Trophoblast cell (in vitro differentiated cells and primary cell): ENCODE measurements at regions not wholly inside any gene's neighbourhood (a gene's known extent, or its start where the extent isn't known, plus 50 kb on each side); places are given as distances from the start of the nearest gene placed in this dataset.

Source experiments
- DNase-seq, 2 donors: peaks; one replicate each; pipeline ENCODE4 v3.0.0-alpha.2; 2016
- H2AFZ ChIP-seq: 2 replicates; pipeline ENCODE4 v1.6.1; 2013; ENCODE audit warnings: low read length, moderate library complexity, mild to moderate bottlenecking; ENCODE audit not compliant: insufficient read depth, poor library complexity
- H2AK5ac ChIP-seq: 2 replicates; pipeline ENCODE4 v1.6.1; 2013; ENCODE audit warnings: mild to moderate bottlenecking, low read length
- H2BK120ac ChIP-seq: 2 replicates; pipeline ENCODE4 v1.6.1; 2013; ENCODE audit warnings: low read length, mild to moderate bottlenecking, moderate library complexity; ENCODE audit not compliant: insufficient read depth, poor library complexity
- H2BK12ac ChIP-seq: 2 replicates; pipeline ENCODE4 v1.6.1; 2013; ENCODE audit warnings: mild to moderate bottlenecking, low read length, moderate library complexity
- H2BK5ac ChIP-seq: 2 replicates; pipeline ENCODE4 v1.6.1; 2013; ENCODE audit warnings: low read length, low read depth, moderate library complexity, mild to moderate bottlenecking; ENCODE audit not compliant: poor library complexity
- H3K14ac ChIP-seq: 2 replicates; pipeline ENCODE4 v1.6.1; 2013; ENCODE audit warnings: mild to moderate bottlenecking, low read length
- H3K18ac ChIP-seq: 2 replicates; pipeline ENCODE4 v1.6.1; 2013; ENCODE audit warnings: mild to moderate bottlenecking, low read length
- H3K23ac ChIP-seq: 2 replicates; pipeline ENCODE4 v1.6.1; 2013; ENCODE audit warnings: low read length
- H3K27ac ChIP-seq: 2 replicates; pipeline ENCODE4 v1.5.1; 2013; ENCODE audit warnings: low read depth, mild to moderate bottlenecking, inconsistent platforms, low read length, moderate library complexity
- H3K27me3 ChIP-seq: 2 replicates; pipeline ENCODE4 v1.6.1; 2013; ENCODE audit warnings: inconsistent platforms, mild to moderate bottlenecking, low read length, moderate library complexity; ENCODE audit not compliant: insufficient read depth
- H3K36me3 ChIP-seq, 2 experiments: 1 replicate in 1 of 2; 2 replicates in 1 of 2; pipeline ENCODE4 v1.6.1; 2013; ENCODE audit warnings: low read length in 2 of 2, mild to moderate bottlenecking in 2 of 2, moderate library complexity in 1 of 2; ENCODE audit not compliant: insufficient read depth in 2 of 2, control insufficient read depth in 1 of 2
- H3K4ac ChIP-seq: 2 replicates; pipeline ENCODE4 v1.6.1; 2013; ENCODE audit warnings: low read depth, mild to moderate bottlenecking, low read length, moderate library complexity
- H3K4me1 ChIP-seq, 2 experiments: 1 replicate in 1 of 2; 2 replicates in 1 of 2; pipeline ENCODE4 v1.6.1; 2013; ENCODE audit warnings: low read length in 2 of 2, mild to moderate bottlenecking in 2 of 2, moderate library complexity in 1 of 2; ENCODE audit not compliant: insufficient read depth in 2 of 2, control insufficient read depth in 1 of 2
- H3K4me2 ChIP-seq: 2 replicates; pipeline ENCODE4 v1.6.1; 2013; ENCODE audit warnings: inconsistent platforms, mild to moderate bottlenecking, low read length, moderate library complexity
- H3K4me3 ChIP-seq: 2 replicates; pipeline ENCODE4 v1.5.1; 2013; ENCODE audit warnings: mild to moderate bottlenecking, low read depth, low read length, inconsistent platforms
- H3K79me1 ChIP-seq: one replicate; pipeline ENCODE4 v1.6.1; 2013; ENCODE audit warnings: low read length
- H3K79me2 ChIP-seq: 2 replicates; pipeline ENCODE4 v1.6.1; 2013; ENCODE audit warnings: low read length, mild to moderate bottlenecking; ENCODE audit not compliant: control insufficient read depth, insufficient read depth, poor library complexity
- H3K9ac ChIP-seq: 2 replicates; pipeline ENCODE4 v1.6.1; 2013; ENCODE audit warnings: mild to moderate bottlenecking, low read length
- H3K9me3 ChIP-seq: 2 replicates; pipeline ENCODE4 v1.6.1; 2013; ENCODE audit warnings: low read depth, mild to moderate bottlenecking, control low read depth, inconsistent platforms, low read length; ENCODE audit not compliant: insufficient read depth
- H4K12ac ChIP-seq: 2 replicates; pipeline ENCODE4 v1.6.1; 2013; ENCODE audit warnings: low read depth, mild to moderate bottlenecking, low read length, moderate library complexity
- H4K8ac ChIP-seq: 2 replicates; pipeline ENCODE4 v1.6.1; 2013; ENCODE audit warnings: low read depth, mild to moderate bottlenecking, low read length, moderate library complexity
- H4K91ac ChIP-seq: one replicate; pipeline ENCODE4 v1.6.1; 2013; ENCODE audit warnings: low read depth, mild to moderate bottlenecking, low read length, moderate library complexity
- WGBS: extraction: QIAGEN DNeasy Blood & Tissue Kit; methylation state at CpG from one replicate; pipeline ENCODE4 v1.1.7; 2013; ENCODE audit warnings: missing lambda C conversion rate; ENCODE audit not compliant: insufficient read length, insufficient coverage; ENCODE audit errors: extremely low coverage; 5-methylcytosine and 5-hydroxymethylcytosine counted together

DNA sequence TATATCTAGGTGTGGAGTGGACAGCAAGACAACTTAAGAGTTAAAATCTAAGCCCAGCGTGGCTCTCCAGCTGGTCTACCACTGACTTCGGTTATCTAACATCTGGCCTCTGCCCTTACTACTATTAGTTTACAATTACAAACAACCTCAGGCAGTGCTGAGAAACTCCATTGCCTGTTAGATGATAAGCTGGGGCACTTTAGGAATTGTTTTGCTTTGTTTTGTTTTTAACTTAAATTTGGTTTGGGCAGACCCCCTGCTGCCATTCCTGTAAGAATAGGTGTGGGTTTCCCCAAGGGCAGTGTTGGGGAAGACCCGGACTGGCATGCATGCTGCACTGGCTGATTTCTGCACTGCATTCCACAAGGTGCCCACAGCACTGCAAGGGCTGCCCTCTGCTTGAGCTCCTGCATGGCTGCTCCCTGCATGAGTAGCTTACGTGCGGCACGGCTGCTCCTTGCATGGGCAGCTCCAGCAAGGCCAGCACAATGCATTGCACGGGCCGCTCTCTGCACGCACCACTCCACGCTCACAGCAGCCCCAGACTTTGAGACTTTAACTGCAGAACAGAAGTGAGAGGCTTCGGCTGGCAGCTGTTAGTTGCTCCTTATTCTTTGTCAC lies 74.2 kb upstream of the SERTAD2 start:
- H2AFZ ChIP-seq: no peak overlapping the region
- H2BK12ac ChIP-seq: no peak overlapping the region
- H3K9ac ChIP-seq: no peak overlapping the region
- H3K14ac ChIP-seq: no peak overlapping the region
- H3K18ac ChIP-seq: no peak overlapping the region
- H3K4me1 ChIP-seq: peaks cover 3 to 4% of the 10 kb centered on the region in 2 experiments
- no peaks in the 10 kb centered on the region for H3K79me1 ChIP-seq
- H3K27ac ChIP-seq: no peak overlapping the region
- no peaks in the 10 kb centered on the region for H3K27me3 ChIP-seq
- no peak overlapping the region for H2BK120ac ChIP-seq
- WGBS: no CpG with 5 or more reads among the region's 11 CpGs
- H3K4ac ChIP-seq: no peak overlapping the region
- H3K4me2 ChIP-seq: peak overlapping the region; percentile 37
- no peaks in the 10 kb centered on the region for H3K9me3 ChIP-seq
- no peak overlapping the region for H2BK5ac ChIP-seq
- no peak overlapping the region for H4K8ac ChIP-seq
- no peak overlapping the region for H4K12ac ChIP-seq
- H3K4me3 ChIP-seq: no peak overlapping the region
- no peak overlapping the region for H2AK5ac ChIP-seq
- no peak overlapping the region for H4K91ac ChIP-seq
- H3K23ac ChIP-seq: no peak overlapping the region
- no peaks in the 10 kb centered on the region for H3K79me2 ChIP-seq
- DNase-seq: peak; percentile 54 to 80
- no peaks in the 10 kb centered on the region for H3K36me3 ChIP-seq

DNA sequence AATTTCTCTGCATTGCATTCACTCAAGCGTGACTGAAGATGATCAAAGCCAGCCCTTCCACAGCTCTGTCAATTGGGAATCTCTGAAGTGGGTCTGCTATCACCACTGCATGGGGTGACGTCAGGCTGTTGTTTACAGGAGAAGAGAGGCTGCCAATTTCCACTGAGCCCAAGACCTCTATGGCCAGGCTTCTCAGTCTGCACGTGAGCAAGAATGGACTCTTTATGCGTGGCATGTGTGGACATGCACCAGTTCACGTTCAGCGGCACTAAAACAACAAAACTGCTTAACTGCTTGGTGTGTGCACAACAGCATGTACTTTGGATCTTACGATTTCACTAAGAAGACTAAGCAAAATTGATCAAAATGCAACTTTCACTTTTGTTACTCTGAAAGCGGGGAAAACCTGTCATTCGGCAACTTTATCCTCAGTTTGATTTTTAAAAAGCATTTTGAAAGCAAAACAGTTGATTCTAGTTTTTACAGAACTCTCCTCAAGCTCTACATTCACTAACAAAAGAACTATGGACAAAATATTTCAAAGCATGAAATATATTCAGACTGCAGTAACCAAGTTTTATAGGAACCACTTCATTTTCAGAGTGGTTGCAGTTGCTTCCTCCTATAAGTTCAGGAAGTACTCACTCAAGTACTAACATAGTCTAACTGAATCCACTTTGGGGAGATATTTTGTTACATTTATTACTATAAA lies 77.0 kb upstream of the SERTAD2 start:
- H3K27ac ChIP-seq: no peak overlapping the region
- H3K4me2 ChIP-seq: no peak overlapping the region
- peaks cover 3 to 4% of the 10 kb centered on the region in 2 experiments for H3K4me1 ChIP-seq
- no peak overlapping the region for H3K9ac ChIP-seq
- H3K36me3 ChIP-seq: no peaks in the 10 kb centered on the region
- H3K4ac ChIP-seq: no peak overlapping the region
- no peaks in the 10 kb centered on the region for H3K79me2 ChIP-seq
- no peak overlapping the region for H2BK12ac ChIP-seq
- no peak overlapping the region for H4K8ac ChIP-seq
- no peaks in the 10 kb centered on the region for H3K27me3 ChIP-seq
- H2AFZ ChIP-seq: no peak overlapping the region
- H2AK5ac ChIP-seq: no peak overlapping the region
- no peaks in the 10 kb centered on the region for H3K9me3 ChIP-seq
- H3K14ac ChIP-seq: no peak overlapping the region
- WGBS: no CpG with 5 or more reads among the region's 9 CpGs
- no peak overlapping the region for H3K18ac ChIP-seq
- H4K12ac ChIP-seq: no peak overlapping the region
- no peak overlapping the region for H4K91ac ChIP-seq
- no peak overlapping the region for H2BK5ac ChIP-seq
- no peak overlapping the region for H2BK120ac ChIP-seq
- H3K4me3 ChIP-seq: no peak overlapping the region
- H3K23ac ChIP-seq: no peak overlapping the region
- H3K79me1 ChIP-seq: no peaks in the 10 kb centered on the region
- peak; percentile 20 to 37 for DNase-seq

DNA sequence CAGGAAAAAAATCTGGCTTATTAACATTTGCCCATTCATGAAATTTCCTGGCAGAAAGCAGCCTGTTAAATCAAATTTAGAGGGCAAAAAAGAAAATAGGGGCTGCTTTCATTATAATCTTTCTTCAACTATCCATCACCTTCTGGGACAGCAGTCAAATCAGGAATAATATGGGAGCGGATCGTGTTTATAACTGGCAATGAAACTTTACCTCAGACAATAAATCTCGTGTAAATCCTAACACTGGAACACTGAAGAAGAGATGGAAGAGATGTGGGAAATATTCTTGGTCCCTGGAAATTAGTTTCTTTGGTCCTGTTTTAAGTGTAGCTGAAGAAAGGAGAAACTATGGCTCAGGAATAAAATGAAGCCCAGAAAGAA lies 77.5 kb upstream of the SERTAD2 start:
- Histone ChIP-seq H3K18ac (no peak overlapping the region), H3K4me2 (no peak overlapping the region)
- WGBS: no CpG with 5 or more reads among the region's 3 CpGs

DNA sequence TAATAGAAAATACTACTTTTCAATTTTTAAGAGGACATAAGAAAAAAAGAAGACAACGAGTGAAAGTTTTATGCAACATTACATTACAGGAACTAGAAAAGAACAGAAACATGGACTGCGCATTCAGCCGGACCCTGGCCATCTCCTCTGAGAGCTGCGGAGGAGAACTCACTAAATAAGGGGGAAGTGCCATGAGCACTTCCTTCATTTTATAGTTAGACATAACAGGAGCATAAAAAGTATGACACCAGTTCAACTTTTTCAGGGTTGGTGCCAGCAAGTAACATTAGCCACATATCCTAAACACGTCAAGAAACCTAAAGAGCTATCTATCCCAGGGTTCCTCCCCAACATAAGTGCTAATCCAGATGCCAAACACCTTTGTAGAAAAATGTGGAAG lies 78.0 kb upstream of the SERTAD2 start:
- Histone ChIP-seq H3K23ac (no peak overlapping the region), H3K9me3 (no peaks in the 10 kb centered on the region), H2AFZ (no peak overlapping the region), H3K79me1 (no peaks in the 10 kb centered on the region), H4K8ac (no peak overlapping the region), H2BK5ac (no peak overlapping the region), H3K27me3 (no peaks in the 10 kb centered on the region), H4K91ac (no peak overlapping the region), H2BK120ac (no peak overlapping the region), H2BK12ac (no peak overlapping the region), H3K36me3 (no peaks in the 10 kb centered on the region), H3K4me2 (no peak overlapping the region), H3K4me3 (no peak overlapping the region), H3K4me1 (peaks cover 3 to 4% of the 10 kb centered on the region in 2 experiments), H2AK5ac (no peak overlapping the region), H3K18ac (no peak overlapping the region), H4K12ac (no peak overlapping the region), H3K27ac (no peak overlapping the region), H3K9ac (no peak overlapping the region), H3K4ac (no peak overlapping the region), H3K79me2 (no peaks in the 10 kb centered on the region), H3K14ac (no peak overlapping the region)
- no peak for DNase-seq
- WGBS: no CpG with 5 or more reads among the region's 5 CpGs

More for the DNA sequence above, 77.5 kb upstream of the SERTAD2 start:
- Histone ChIP-seq H4K91ac (no peak overlapping the region), H3K9ac (no peak overlapping the region), H3K36me3 (no peaks in the 10 kb centered on the region), H3K14ac (no peak overlapping the region), H3K79me2 (no peaks in the 10 kb centered on the region), H3K4me3 (no peak overlapping the region), H3K27ac (no peak overlapping the region), H3K79me1 (no peaks in the 10 kb centered on the region), H3K27me3 (no peaks in the 10 kb centered on the region), H3K9me3 (no peaks in the 10 kb centered on the region), H3K4ac (no peak overlapping the region), H2AK5ac (no peak overlapping the region), H2BK5ac (no peak overlapping the region), H2BK120ac (no peak overlapping the region), H2BK12ac (no peak overlapping the region), H3K4me1 (peaks cover 3 to 4% of the 10 kb centered on the region in 2 experiments), H4K8ac (no peak overlapping the region), H4K12ac (no peak overlapping the region), H3K23ac (no peak overlapping the region), H2AFZ (no peak overlapping the region)
- no peak for DNase-seq
